Ureter (tissue), 1 donor: ENCODE measurements at regions not wholly inside any gene's neighbourhood (a gene's known extent, or its start where the extent isn't known, plus 50 kb on each side); places are given as distances from the start of the nearest gene placed in this dataset.
"Not testable (repeated sequence)": the region's sequence is repeated elsewhere in the genome, so short reads cannot be mapped to it uniquely, and the experiment has no call there.

Source experiments
- DNase-seq: peaks from one replicate; pipeline ENCODE4 v3.0.0-alpha.2; 2020; ENCODE audit warnings: low spot score
- donor health status: DM: yes; HTN: yes; CAD: no.

DNA sequence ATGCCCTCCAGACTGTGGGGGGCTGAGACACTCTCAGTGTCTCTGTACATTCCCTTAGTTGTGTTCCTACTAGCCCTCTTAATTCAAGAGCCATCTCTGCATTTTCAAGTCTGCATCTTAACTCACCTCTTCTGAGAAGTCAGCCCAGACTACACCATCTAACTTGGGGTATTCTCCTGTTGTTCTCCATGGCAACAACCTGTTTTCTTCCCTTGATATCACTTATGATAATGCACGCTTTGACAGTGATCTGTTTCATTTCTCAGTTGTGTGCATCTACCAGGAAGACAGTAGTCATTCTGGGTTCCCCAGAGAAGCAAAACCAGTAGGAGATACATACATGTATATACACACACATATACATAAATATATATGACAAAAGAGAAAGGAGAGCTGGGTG lies 707.3 kb upstream of the IGFBP3 start:
- DNase-seq = no peak

DNA sequence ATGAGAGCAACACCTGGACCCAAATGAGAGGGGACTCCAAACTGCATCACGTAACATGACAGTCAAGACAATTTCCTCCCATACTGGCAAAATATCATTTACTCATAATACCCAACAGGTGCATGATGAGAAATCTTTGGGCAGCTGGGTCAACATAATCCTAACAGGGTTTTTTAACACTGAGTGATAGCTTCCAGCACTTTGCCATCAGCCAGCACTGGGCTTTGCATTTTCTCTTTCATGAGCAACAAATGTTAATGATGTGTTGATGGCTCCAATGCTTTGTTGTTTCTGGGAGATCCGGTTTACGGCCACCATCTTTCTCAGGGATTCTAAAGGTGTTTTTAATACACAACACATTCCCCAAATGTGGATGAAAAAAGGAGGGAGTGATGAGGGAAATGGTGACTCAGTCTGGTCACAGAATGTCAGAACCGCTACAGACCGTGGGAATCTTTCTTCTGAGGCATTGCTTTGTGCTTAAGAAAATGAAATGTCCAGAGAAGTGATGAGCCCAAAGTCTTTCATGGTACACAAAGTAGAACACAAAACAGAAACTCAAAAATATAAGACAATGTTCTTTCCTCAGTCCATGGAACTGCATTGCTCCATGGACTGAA lies 705.7 kb upstream of the IGFBP3 start:
- DNase-seq = no peak

DNA sequence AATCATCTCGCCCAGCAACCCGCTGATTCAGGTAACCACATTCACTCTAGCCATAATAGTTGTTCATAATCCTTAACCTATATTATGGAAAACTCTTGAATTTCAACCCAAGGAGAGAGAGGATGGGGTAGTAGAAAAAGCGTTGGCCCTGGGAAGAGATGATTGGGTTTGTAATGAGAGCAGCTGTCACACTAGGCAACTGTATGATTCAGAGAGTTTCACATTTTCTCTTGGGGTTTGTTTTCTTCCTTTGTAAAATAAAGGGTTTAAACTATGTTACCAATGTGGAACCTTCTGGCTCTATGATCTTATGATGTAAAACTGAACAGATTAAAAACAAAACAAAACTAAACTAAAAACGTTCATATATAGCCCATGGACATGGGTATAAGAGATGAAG lies 705.2 kb upstream of the IGFBP3 start:
- DNase-seq = no peak

DNA sequence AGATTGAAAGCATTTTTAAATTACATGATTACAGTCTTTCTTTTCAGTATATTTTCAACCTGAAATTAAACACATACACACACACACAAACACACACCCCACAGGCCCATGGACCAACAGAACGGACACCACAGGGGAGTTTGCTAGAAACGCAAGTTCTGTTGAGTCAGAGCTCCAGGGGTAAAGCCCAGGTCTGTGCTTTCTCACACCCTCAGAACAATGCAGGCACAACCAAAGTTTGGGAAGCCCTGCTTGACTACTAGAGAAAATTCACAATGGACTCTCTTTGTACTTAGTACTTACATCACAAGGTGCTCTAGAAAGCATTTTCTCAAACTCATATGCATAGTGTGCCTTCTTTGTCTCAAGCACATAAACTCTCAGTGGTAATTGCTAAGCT lies 704.0 kb upstream of the IGFBP3 start:
- DNase-seq = no peak

DNA sequence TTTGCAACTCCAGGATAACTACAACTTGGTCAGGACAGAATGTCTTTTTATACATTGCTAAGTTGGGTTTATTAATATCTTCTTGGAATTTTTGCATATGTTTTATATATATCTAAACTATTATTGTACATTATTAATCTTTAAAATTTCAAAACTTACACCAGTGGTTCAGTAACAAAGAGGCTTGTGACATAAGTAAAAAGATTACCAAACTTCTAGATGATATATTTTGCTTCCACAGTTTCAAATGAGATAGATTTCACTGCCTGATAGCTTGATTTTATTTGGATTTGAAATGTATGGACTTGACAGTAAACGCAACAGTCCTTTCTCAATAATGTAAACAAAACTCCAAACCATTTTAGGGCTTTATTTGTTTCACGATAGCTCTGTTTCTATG lies 701.2 kb upstream of the IGFBP3 start:
- no peak for DNase-seq

DNA sequence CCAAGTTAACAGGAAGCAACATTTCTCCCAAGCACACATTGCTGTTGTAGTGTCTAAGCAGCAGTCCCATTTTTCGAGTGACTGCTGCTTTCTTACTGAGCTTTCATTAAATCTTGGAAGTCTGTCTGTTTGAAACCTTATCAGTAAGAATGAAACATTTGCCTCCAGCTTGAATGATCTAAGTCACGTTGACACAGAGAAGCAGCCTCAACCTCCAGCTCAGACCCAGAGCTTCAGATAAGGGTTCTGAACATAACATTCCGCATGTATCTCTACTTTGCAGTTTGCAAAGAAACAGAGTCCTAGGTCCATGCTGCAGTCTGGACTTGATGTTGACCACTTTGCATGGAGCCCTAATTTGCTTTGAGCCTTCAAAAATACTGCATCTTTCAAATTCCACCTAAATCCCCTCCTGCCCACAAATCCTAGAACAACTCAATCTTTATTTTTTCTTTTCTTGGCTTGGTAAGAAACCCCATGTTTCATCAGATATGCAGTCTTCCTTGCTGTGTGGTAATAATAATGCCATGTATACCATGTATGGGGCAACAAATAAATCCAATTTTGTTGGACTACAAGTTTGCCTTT lies 698.7 kb upstream of the IGFBP3 start:
- DNase-seq = no peak

DNA sequence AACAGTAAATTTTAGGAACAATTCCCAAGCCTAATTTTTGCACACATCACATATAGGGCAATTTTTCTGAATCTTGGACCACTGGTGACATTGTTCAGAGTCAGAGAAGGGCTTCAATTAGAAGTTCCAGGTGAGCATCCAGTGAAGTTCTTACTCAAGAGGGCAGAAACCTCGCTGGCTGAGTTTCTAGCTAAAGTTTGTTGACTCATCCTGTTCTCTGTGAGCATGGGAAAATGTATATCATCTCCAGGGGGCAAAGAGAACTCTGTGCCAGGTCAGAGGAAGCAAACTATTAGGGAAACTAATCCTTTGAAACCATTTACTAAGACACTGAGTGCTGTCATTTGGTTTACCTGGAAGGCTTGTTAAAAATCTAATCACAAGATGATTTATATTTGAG lies 695.6 kb upstream of the IGFBP3 start:
- no peak for DNase-seq

DNA sequence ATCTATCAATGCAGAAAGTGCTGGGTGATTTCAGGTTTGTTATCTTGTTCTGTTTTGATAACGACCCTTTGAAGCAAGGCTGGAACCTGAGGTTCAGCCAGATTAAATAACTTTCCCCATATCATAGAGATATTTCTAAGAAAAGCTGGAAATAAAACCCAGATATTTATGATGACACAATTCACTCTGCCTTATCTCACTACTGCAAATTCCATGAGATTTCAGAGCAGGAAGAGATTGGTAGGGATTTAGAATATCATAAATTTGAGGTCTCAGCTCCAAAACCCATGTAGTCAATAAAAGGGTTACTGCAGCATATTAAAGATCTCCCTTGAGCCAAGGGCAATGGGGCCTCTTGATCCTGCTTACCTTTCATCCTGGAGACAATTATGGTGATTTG lies 692.5 kb upstream of the IGFBP3 start:
- DNase-seq = no peak

DNA sequence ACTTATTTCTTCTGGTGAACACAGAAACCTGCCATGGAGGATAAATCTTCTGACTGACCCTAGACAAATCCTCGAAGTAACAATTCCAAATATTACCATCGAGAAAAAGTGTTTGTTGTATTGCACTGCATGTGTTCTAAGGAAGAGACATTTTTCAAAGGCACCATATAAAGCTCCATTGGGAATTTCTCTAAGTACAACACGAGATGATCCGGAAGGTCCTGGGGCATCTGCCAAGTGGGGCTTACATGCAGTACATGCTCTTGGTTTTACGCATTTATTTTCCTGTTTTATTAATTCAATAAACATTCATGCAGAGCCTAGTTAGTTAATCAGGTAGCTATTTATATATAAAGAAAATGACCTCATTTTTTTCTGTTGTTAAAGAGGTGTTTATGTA lies 692.0 kb upstream of the IGFBP3 start:
- no peak for DNase-seq

DNA sequence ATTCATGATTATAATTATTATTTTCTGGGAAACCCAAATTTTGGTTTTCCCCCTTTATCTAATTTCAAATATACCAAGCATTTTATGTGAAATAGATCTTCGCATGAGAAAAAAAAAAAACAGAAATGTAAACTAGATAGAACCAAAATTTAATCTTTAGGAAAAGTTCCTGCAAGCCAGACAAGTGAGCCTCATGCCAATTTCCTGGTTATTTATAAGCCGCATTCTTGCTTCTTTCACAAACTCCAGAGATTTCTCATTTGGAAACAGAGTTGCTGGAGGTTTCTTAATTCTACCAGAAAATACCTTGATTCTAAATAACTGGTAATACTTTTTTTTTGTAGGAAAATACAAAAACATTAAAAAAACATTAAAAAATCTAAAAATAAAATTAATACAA lies 690.4 kb upstream of the IGFBP3 start:
- DNase-seq = no peak

DNA sequence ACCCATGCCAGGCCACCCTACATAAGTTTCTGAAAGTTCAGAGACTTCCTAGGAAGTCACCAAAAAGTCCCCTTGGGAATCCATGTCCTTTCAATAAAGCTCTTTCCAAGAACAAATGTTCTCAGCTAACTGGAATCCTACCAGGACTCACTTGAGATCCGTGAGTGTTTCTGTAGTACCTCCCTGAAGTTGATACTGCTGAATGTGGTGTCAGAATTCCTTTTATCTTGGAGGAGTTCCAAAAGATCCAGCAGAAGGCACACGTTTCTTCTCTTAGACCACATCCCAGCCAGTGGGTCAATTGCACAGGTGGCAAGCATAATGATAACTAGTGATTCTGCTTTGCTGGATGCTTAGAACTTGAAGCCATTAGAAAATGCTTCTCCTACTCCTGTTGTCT lies 689.7 kb upstream of the IGFBP3 start:
- DNase-seq = no peak

DNA sequence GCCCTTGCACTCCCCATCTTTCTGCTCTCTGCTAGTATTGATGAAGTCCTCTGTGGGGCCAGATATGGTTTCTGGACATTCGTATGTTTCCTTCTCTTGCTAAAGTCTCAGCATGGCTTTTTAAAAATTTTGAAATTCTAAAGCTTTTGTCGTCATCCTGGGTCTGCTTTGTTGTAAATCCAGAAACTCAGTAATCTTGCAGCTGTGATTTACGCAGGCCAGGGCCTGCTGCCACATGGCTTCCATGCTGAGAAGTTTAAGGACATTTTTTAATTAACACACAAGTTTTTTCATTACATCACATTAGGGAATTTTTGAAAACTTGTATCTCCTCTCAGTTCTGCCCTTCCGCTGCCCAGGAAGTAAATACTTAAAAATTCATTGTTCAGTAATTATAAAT lies 686.1 kb upstream of the IGFBP3 start:
- DNase-seq = no peak

DNA sequence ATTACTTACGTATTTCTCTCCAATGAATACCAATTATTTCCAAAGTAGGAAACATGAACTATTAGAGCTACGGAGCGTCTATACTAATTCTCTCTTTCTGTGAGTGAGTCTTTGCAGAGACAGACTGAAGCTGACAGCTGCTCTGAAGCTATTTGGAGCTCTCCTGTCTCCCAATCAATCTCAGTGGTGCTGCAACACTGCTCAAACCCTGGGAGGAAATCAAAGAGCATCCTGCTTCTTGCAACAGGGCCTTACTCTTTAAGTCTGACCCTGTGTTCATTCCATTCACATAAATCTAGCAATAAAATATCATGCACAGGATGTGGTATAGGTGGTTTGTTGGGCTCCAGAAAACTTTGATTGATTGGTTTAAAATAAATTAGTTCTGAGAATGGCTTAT lies 685.7 kb upstream of the IGFBP3 start:
- DNase-seq = no peak

DNA sequence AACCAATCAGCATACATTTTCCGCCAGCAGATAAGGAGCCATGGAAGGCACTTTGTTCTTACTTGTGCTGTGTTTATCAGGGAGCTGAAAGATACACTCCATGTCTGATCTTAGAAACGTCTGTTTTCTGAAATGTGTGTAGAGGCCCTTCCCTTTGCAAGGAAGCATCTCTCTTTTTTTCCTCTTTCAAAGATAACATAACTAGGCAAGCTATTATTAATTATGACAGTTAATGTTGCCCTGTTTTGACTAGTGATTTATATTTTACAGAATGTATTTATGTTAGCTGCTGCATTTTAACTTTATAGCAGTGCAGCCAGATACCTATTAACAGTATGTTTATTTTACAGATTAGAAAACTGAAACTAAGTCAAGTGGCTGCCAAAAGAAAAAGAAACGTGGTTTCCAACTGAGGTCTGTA lies 683.2 kb upstream of the IGFBP3 start:
- no peak for DNase-seq

DNA sequence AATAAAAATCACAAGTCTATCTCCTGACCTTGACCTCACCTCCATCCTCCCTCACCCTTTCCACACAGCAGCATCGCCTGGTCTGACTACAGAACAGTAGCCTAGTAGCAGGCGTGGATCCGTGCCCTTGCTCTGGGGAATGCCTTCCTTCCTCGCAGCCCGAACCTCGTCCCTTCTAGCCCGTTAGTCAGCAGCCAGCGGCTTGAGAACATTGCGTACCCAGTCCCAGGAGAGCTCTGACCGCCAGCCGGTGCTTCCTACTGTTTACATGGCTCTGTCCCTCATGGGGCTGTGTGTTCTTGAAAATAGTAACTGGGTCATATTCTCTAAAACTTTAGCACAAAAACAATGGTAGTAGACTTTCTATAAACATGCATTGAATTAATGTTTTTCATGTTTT lies 682.7 kb upstream of the IGFBP3 start:
- peak; percentile 81 for DNase-seq

DNA sequence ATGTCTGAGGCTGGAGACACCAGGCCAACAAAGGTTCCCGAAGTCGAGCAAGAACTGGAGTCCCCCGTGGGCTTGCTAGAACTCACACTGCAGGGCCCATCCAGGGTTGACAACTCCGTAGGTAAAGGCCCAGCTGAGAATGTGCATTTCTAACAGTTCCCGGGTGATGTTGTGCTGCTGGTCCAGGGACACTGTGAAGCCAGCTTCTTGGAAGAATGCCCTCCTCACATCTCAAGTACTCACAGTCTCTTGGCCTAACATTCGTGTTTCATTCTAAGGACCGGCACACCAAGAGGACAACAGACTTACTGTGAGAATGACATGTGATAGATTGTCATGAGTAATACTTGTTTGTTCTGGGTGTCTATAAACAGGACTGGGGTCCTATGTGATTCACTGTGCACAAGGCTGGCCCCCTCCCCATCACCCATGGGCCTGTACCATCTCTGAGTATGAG lies 682.3 kb upstream of the IGFBP3 start:
- no peak for DNase-seq

DNA sequence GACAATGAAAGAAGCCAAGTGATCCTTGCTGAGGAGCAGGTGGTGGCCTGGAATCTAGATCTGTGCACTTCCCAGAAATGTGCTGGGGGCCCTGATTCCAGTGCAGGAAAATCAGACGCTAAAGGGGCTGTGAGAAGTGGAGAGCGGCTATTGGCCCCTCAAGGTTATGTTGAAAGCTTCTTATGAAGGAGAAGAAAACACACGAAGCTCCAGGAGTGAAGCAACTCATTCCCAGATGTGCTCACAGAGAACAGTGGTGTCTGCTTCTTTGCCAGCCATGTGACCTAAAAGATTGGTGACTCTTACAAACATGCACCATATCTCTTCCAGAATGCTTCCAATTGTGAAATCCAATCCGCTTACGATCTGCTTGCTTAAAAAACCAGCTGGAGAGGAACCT lies 679.3 kb upstream of the IGFBP3 start:
- no peak for DNase-seq

DNA sequence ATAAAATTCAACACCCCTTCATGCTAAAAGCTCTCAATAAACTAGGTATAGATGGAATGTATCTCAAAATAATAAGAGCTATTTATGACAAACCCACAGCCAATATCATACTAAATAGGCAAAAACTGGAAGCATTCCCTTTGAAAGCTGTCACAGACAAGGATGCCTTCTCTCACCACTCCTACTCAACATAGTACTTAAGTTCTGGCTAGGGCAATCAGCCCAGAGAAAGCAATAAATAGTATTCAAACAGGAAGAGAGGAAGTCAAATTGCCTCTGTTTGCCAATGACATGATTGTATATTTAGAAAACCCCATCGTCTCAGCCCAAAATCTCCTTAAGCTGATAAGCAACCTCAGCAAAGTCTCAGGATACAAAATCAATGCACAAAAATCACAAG lies 673.8 kb upstream of the IGFBP3 start:
- DNase-seq = not testable (repeated sequence)

DNA sequence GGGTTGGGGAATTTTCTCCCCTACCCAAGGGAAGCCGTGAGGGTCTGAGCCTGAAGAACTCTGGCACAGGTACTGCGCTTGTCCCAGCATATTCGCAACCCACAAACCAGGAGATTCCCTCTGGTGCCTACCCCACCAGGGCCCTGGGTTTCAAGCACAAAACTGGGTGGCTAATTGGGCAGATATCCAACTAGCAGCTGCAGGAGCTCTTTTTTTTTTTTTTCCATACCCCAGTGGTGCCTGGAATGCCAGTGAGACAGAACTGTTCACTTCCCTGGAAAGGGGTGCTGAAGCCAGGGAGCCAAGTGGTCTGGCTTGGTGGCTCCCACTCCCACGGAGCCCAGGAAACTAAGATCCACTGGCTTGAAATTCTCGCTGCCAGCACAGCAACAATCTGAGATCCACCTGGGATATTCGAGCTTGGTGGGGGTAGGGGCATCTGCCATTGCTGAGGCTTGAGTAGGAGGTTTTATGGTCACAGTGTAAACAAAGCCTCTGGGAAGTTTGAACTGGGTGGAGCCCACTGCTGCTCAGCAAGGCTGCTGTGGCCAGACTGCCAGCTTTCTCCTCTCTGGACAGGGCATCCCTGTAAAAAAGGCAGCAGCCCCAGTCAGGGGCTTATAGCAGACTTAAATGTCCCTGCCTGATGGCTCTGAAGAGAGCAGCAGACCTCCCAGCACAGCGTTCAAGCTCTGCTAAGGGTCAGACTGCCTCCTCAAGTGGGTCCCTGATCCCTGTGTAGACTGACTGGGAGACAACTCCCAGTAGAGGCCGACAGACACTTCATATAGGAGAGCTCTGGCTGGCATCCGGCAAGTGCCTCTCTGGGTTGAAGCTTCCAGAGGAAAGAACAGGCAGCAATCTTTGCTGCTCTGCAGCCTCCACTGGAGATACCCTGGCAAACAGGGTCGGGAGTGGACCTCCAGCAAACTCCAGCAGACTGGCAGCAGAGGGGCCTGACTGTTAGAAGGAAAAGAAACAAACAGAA lies 670.1 kb upstream of the IGFBP3 start:
- DNase-seq = not testable (repeated sequence)

DNA sequence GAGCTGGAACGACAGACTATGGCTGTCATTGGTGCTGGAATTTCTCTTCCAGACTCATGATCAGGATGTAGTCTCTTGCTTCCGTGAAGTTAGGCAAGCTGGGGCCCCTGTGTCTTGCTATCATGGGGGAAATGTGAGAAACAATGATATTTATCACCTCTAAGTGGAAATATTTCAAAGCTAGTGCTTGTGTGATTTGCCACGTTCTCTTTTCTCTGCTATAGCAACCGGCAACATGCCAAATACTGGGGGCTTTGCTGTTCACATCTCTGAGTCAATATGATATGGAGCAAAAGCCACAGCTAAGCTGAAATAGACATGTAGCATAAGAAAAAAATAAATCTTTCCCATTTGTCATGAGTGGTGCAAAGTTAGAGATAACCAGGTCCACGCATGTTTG lies 668.2 kb upstream of the IGFBP3 start:
- no peak for DNase-seq

DNA sequence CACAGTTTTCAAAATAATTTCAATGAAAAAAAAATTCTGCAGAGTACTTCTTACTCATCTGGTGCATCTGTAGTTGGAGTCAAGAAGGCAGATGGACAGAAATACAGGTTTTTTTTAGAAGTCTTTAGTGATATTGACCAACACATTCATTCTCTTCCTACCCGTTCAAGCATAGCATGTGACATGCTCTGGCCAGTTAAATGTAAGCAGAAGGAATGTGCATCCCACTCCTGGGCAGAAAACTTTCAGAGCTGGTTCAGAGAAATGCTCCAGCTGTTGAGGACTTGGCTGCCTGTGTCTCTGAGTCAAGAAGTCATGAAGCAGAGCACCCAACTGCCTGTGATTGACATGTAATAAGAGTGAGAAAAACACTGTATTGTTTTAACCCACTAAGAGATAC lies 665.3 kb upstream of the IGFBP3 start:
- no peak for DNase-seq

DNA sequence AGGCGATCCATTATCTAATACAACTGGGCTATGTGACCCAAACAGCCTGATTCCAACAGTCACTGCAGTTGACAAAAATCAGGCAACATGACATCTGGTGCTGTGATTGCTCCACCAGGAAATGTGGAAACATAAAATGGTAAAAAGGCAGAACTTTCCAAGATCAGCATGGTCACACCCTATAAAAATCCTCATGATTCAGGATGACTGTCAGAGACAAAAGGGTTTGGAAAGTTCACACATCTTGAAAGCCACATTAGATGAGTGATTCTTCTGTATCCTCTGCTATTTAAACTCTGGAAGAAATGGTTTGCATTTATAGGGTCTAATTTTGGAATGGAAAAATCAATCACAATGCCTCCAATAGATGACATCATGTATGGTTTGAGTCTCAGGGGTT lies 662.6 kb upstream of the IGFBP3 start:
- DNase-seq = no peak

DNA sequence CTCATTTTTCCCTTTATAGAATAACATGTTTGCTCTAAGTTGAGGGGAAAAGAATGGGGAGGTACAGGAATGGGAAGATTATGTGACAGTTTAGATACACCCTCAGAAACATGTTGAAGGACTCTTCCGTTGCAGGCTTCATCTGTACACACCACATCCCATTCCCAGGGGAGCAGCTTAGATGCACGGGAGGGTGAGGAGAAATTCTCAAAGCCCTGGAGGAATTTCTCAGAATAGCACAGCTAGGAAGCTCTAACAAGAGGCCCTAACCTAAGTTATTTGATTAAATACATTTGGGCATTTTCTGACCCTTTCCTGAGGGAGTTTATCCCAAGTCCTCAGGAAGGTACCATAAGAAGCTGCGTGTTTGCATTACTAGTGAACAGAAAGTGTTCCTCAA lies 660.2 kb upstream of the IGFBP3 start:
- DNase-seq = no peak
